Muscle of arm (tissue), 1 donor: ENCODE measurements at regions not wholly inside any gene's neighbourhood (a gene's known extent, or its start where the extent isn't known, plus 50 kb on each side); places are given as distances from the start of the nearest gene placed in this dataset.

Source experiments
- DNase-seq: peaks from one replicate; pipeline ENCODE4 v3.0.0-alpha.2; 2013

GRCh38 chr19:16022681-16023080 lies 53.6 kb upstream of the TPM4 start:
- DNase-seq, result no peak

DNA sequence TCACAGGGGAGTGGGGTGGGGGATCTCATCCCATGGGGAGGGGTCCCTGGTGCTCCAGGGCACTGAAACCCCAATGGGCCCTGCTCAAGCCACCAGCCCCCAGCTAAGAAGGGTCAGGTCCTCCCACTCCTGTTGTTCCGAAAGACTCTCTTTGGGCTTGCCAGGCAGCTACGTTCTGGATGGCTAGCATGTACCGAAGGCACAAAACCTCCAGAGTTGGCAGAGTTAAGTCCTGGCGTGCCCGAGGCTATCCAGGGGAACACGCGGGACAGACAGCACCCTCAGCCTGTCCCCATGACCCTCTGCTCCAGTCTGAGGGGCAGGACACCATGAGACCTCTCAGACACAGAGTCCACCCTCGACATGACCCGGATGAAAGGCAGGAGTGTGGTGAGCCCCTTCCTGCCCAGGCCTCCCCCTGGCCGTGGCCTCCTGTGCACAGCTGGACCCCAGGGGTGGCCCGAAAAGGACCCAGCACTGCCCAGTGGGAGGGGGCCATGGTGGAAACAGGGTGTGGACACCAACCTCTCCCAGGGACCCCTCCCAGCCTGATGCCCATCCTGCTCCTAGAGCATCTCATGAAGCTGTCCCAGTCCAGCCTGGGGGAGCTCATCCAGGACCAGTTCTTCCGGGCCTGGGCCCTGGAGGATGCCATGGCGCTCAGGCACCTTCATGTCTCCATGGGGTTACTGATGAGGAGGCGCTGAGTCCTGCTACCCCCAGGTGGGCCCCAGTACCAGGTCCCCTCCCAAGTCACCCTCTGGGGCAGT lies 53.0 kb upstream of the TPM4 start:
- no peak for DNase-seq

DNA sequence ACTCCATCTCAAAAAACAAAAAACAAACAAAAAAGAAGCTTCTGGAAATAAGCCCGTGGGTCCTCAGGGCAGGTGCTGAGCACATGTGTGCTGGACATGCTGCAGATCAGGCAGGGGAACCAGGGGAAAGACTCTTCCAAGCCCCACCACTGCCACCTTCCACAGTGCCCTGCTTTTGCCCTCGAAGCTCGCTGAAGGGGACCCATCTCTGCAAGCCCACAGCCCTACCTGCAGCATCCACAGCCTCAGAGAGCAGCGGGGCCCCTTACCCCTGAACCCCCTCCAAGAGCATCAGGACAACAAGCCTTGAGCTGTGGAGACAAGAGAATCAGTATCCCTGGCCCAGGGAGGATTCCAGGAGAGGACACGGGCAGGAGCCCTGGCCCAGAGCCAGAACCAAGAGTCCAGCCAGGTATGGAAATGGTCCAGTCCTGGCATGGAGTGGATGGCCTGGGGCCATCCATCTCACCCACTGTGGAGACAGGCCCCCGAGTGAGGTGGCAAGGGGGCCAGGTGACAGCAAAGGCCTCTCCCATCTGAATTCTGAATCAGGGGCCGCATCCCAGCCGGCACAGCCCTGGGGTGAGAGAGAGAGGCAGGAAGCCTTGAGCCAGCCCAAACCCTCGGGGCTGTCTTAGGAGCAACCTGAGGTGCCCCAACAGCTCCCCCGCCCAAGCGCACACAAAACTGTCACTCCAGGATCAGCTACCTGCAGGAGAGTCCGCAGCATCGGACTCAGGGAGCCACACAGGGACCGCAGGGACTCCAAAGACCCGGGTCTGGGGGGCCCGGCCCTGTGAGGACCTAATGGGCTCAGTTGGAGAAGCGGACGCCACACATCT lies 51.8 kb upstream of the TPM4 start:
- DNase-seq, result no peak

- DNase-seq, result no peak
Observed at GRCh38 chr19:16025108-16026101, 50.9 kb upstream of the TPM4 start.

- no peak for DNase-seq
Observed at GRCh38 chr19:16026131-16026530, 50.2 kb upstream of the TPM4 start.
